GM12878 (cell line): ENCODE measurements at regions not wholly inside any gene's neighbourhood (a gene's known extent, or its start where the extent isn't known, plus 50 kb on each side); places are given as distances from the start of the nearest gene placed in this dataset.

Source experiments
- ATAC-seq: fragments of 200-7000 bp; cut with Tn5 transposase; 3 replicates; pipeline ENCODE4 v1.9.1; 2020; ENCODE audit warnings: mild to moderate bottlenecking, moderate library complexity
- BruUV-seq: library from RNA; stranded (reverse); fragments of 400-500 nt; replicated peaks from 2 replicates; lab custom pipeline; 2021; lab: Mats Ljungman, UMichigan
- CTCF ChIA-PET: fragments of 300-600 bp; sonication (Branson Sonifier 250); formaldehyde crosslinking; extraction: SDS; loops from one replicate; lab custom pipeline; 2021; ENCODE audit warnings: inconsistent platforms; lab: Yijun Ruan, JAX
- POLR2A ChIA-PET: fragments of 350-600 bp; formaldehyde crosslinking; extraction: SDS; loops from one replicate; lab custom pipeline; 2021; ENCODE audit warnings: inconsistent platforms; lab: Charles Lee
- RAD21 ChIA-PET: fragments of 300-600 bp; sonication (Branson Sonifier 250); formaldehyde crosslinking; loops from one replicate; lab custom pipeline; 2023; ENCODE audit warnings: antibody characterized with exemption; ENCODE audit not compliant: unreplicated experiment; lab: Charles Lee
- SMC1A ChIA-PET: fragments of 300-600 bp; sonication (Branson Sonifier 250); formaldehyde crosslinking; loops from one replicate; lab custom pipeline; 2023; ENCODE audit not compliant: unreplicated experiment, uncharacterized antibody; lab: Charles Lee
- DNase-seq: peaks from one replicate; pipeline ENCODE4 v3.0.0-alpha.2; 2011; ENCODE audit warnings: low read depth, low spot score
- FAIRE-seq: peaks from 3 replicates; lab custom pipeline; 2011; peaks lifted over from hg19 to GRCh38; lab: Jason Lieb, UNC
- H2AFZ ChIP-seq: 2 replicates; pipeline ENCODE4 v1.6.0; 2011; ENCODE audit warnings: low read depth, low read length, control low read depth; ENCODE audit not compliant: control insufficient read depth
- H3K27ac ChIP-seq: 2 replicates; pipeline ENCODE4 v1.5.1; 2011; ENCODE audit warnings: control low read depth; ENCODE audit not compliant: control insufficient read depth, insufficient read depth
- H3K27me3 ChIP-seq, 2 experiments: replicated peaks in 1 of 2; 2 replicates each; pipeline versions ENCODE4 v1.6.0 to v1.6.1; 2011; ENCODE audit warnings: low read length in 1 of 2; ENCODE audit not compliant: control insufficient read depth in 2 of 2, insufficient read depth in 2 of 2
- H3K36me3 ChIP-seq, 2 experiments: 2 replicates each; pipeline ENCODE4 v1.5.1; 2011; ENCODE audit warnings: low read length in 1 of 2; ENCODE audit not compliant: control insufficient read depth in 2 of 2, insufficient read depth in 2 of 2
- H3K4me1 ChIP-seq: 2 replicates; pipeline ENCODE4 v1.6.1; 2011; ENCODE audit warnings: mild to moderate bottlenecking, low read length, moderate library complexity, mixed read lengths; ENCODE audit not compliant: control insufficient read depth, insufficient read depth
- H3K4me2 ChIP-seq: 2 replicates; pipeline ENCODE4 v1.6.0; 2011; ENCODE audit warnings: control low read depth; ENCODE audit not compliant: control insufficient read depth, insufficient read depth
- H3K4me3 ChIP-seq: fragments of 200-600 bp; sonication (generic); 2 replicates; pipeline ENCODE4 v1.5.1; 2016
- H3K79me2 ChIP-seq: 2 replicates; pipeline ENCODE4 v1.6.0; 2011; ENCODE audit warnings: low read length; ENCODE audit not compliant: control insufficient read depth, insufficient read depth
- H3K9ac ChIP-seq: 2 replicates; pipeline ENCODE4 v1.8.0; 2011; ENCODE audit warnings: low read length, control low read depth, mixed read lengths; ENCODE audit not compliant: control insufficient read depth, insufficient read depth
- H3K9me3 ChIP-seq: replicated peaks from 3 replicates; pipeline ENCODE4 v1.5.1; 2011; ENCODE audit warnings: mild to moderate bottlenecking, low read length; ENCODE audit not compliant: control insufficient read depth, insufficient read depth
- H4K20me1 ChIP-seq: 2 replicates; pipeline ENCODE4 v1.6.0; 2011; ENCODE audit not compliant: control insufficient read depth, insufficient read depth
- EZH2 ChIP-seq: IDR thresholded peaks from 2 replicates; pipeline ENCODE4 v1.6.1; 2012; ENCODE audit warnings: low read depth, mild to moderate bottlenecking, control low read depth, inconsistent platforms, low read length, borderline replicate concordance; ENCODE audit not compliant: control insufficient read depth
- GATAD2B ChIP-seq: fragments of 450-650 bp; conservative IDR thresholded peaks from 2 replicates; pipeline ENCODE4 v1.6.1; 2017; ENCODE audit warnings: low read depth, mild to moderate bottlenecking, moderate library complexity
- HDAC2 ChIP-seq: fragments of 200-600 bp; sonication (generic); IDR thresholded peaks from 2 replicates; pipeline ENCODE4 v1.6.1; 2017
- JUNB ChIP-seq: IDR thresholded peaks from 2 replicates; pipeline ENCODE4 v1.6.1; 2016; ENCODE audit warnings: antibody characterized with exemption, mild to moderate bottlenecking
- LARP7 ChIP-seq: fragments of 450-650 bp; IDR thresholded peaks from 2 replicates; pipeline ENCODE4 v1.6.1; 2017; ENCODE audit warnings: mild to moderate bottlenecking
- MTA2 ChIP-seq: fragments of 450-650 bp; IDR thresholded peaks from 2 replicates; pipeline ENCODE4 v1.6.1; 2016; ENCODE audit warnings: low read depth, mild to moderate bottlenecking, moderate library complexity
- SIN3A ChIP-seq: IDR thresholded peaks from 2 replicates; pipeline ENCODE4 v1.6.1; 2012; ENCODE audit warnings: low read depth, low read length, improper control_type of control experiment
- SIX5 ChIP-seq: IDR thresholded peaks from 2 replicates; pipeline ENCODE4 v1.6.1; 2011; ENCODE audit warnings: mild to moderate bottlenecking, low read depth, low read length, moderate library complexity; ENCODE audit not compliant: severe bottlenecking
- SRF ChIP-seq, 2 experiments: IDR thresholded peaks; 2 replicates each; pipeline ENCODE4 v1.6.1; 2011; ENCODE audit warnings: low read depth in 2 of 2, low read length in 2 of 2, mild to moderate bottlenecking in 1 of 2, moderate library complexity in 1 of 2
- TCF3 ChIP-seq: IDR thresholded peaks from 2 replicates; pipeline ENCODE4 v1.6.1; 2012; ENCODE audit warnings: low read depth, mild to moderate bottlenecking, low read length, borderline replicate concordance; ENCODE audit not compliant: insufficient read depth
- USF2 ChIP-seq: IDR thresholded peaks from 2 replicates; pipeline ENCODE4 v1.6.1; 2011; ENCODE audit warnings: low read depth, low read length, improper control_type of control experiment, borderline replicate concordance
- WGBS: methylation state at CpG from one replicate; pipeline ENCODE4 v1.1.6; 2016; ENCODE audit warnings: low lambda C conversion rate; ENCODE audit not compliant: insufficient replicate concordance, insufficient coverage; ENCODE audit errors: missing lambda C conversion rate; 5-methylcytosine and 5-hydroxymethylcytosine counted together
- in situ Hi-C: fragments of 300-500 bp; cut with MboI; formaldehyde crosslinking; loops from 9 replicates; pipeline ENCODE4 v1.14.3; 2018; ENCODE audit warnings: mixed read lengths
- intact Hi-C: fragments of 100-400 bp; cut with micrococcal nuclease; formaldehyde crosslinking; loops from one replicate; pipeline ENCODE4 v1.14.2; 2022; ENCODE audit not compliant: unreplicated experiment
- TF ChIP-seq, protein P1 (sequence below): fragments of 450-650 bp; IDR thresholded peaks from 2 replicates; pipeline ENCODE4 v1.6.1; 2016; ENCODE audit warnings: mild to moderate bottlenecking
- TF ChIP-seq, protein P2 (sequence below), 3 experiments: IDR thresholded peaks in 2 of 3; conservative IDR thresholded peaks in 1 of 3; 2 replicates each; pipeline ENCODE4 v1.5.1; 2011; ENCODE audit warnings: low read depth in 3 of 3, low read length in 3 of 3, mild to moderate bottlenecking in 3 of 3, control low read depth in 2 of 3, moderate library complexity in 2 of 3, inconsistent platforms in 1 of 3, mixed read lengths in 1 of 3; ENCODE audit not compliant: control insufficient read depth in 2 of 3, insufficient read depth in 1 of 3; ENCODE audit errors: extremely low read depth in 1 of 3
- TF ChIP-seq, protein P3 (sequence below): IDR thresholded peaks from 2 replicates; pipeline ENCODE4 v1.6.1; 2012; ENCODE audit warnings: low read depth, low read length, improper control_type of control experiment
- TF ChIP-seq, protein P4 (sequence below): fragments of 450-650 bp; IDR thresholded peaks from 2 replicates; pipeline ENCODE4 v1.6.1; 2016; ENCODE audit warnings: mild to moderate bottlenecking
- TF ChIP-seq, protein P5 (sequence below): IDR thresholded peaks from 2 replicates; pipeline ENCODE4 v1.6.1; 2012; ENCODE audit warnings: low read depth, low read length, improper control_type of control experiment

- DNase-seq: no peak
- POLR2A ChIA-PET: interaction anchor here (0.6 kb wide), 2 partner anchors 188 to 214 kb away, joined by 3 read pairs; no protein-coding TSS in a partner anchor
- BruUV-seq: no TSS peak
- Histone ChIP-seq H3K36me3 (no peaks in the 10 kb centered on the region), H3K27ac (no peak overlapping the region), H3K4me2 (no peak overlapping the region), H3K4me3 (no peak overlapping the region), H3K9ac (no peak overlapping the region), H3K79me2 (no peaks in the 10 kb centered on the region), H3K4me1 (no peaks in the 10 kb centered on the region), H2AFZ (no peak overlapping the region), H3K27me3 (peaks cover 0 to 3% of the 10 kb centered on the region in 2 experiments; a peak in 3 of 4 replicates), H3K9me3 (no peaks in the 10 kb centered on the region; the same call in 2 of the 3 replicates), H4K20me1 (no peaks in the 10 kb centered on the region)
- SMC1A ChIA-PET: no interaction called here
- intact Hi-C loops: no loop called here
- FAIRE-seq: no peak
- in situ Hi-C loops: no loop called here
- CTCF ChIA-PET: interaction anchor here (0.9 kb wide), 1 partner anchor 768 kb away, joined by 3 read pairs; no protein-coding TSS in a partner anchor
- WGBS: 13% methylated on average over 1 of the region's 1 CpG
- RAD21 ChIA-PET: no interaction called here
- ATAC-seq: no peak
- TF ChIP-seq SRF (IDR thresholded peaks at IDR 0.05; ENCODE audit: low read depth in 2 of 2, low read length in 2 of 2): no peak
- TF ChIP-seq SIN3A: no peak
- TF ChIP-seq TCF3: no peak
- TF ChIP-seq, protein P1, sequence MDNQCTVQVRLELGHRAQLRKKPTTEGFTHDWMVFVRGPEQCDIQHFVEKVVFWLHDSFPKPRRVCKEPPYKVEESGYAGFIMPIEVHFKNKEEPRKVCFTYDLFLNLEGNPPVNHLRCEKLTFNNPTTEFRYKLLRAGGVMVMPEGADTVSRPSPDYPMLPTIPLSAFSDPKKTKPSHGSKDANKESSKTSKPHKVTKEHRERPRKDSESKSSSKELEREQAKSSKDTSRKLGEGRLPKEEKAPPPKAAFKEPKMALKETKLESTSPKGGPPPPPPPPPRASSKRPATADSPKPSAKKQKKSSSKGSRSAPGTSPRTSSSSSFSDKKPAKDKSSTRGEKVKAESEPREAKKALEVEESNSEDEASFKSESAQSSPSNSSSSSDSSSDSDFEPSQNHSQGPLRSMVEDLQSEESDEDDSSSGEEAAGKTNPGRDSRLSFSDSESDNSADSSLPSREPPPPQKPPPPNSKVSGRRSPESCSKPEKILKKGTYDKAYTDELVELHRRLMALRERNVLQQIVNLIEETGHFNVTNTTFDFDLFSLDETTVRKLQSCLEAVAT: no peak
- TF ChIP-seq LARP7: no peak
- TF ChIP-seq USF2: no peak
- no peak for TF ChIP-seq MTA2
- TF ChIP-seq GATAD2B: no peak
- TF ChIP-seq, protein P2, sequence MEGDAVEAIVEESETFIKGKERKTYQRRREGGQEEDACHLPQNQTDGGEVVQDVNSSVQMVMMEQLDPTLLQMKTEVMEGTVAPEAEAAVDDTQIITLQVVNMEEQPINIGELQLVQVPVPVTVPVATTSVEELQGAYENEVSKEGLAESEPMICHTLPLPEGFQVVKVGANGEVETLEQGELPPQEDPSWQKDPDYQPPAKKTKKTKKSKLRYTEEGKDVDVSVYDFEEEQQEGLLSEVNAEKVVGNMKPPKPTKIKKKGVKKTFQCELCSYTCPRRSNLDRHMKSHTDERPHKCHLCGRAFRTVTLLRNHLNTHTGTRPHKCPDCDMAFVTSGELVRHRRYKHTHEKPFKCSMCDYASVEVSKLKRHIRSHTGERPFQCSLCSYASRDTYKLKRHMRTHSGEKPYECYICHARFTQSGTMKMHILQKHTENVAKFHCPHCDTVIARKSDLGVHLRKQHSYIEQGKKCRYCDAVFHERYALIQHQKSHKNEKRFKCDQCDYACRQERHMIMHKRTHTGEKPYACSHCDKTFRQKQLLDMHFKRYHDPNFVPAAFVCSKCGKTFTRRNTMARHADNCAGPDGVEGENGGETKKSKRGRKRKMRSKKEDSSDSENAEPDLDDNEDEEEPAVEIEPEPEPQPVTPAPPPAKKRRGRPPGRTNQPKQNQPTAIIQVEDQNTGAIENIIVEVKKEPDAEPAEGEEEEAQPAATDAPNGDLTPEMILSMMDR (IDR thresholded peaks at IDR 0.05 in 2 of 3, conservative IDR thresholded peaks at IDR 0.05 in 1 of 3; ENCODE audit: control insufficient read depth in 2 of 3, extremely low read depth in 1 of 3, insufficient read depth in 1 of 3, low read depth in 3 of 3, low read length in 3 of 3): no peak
- TF ChIP-seq EZH2: no peak
- TF ChIP-seq, protein P3, sequence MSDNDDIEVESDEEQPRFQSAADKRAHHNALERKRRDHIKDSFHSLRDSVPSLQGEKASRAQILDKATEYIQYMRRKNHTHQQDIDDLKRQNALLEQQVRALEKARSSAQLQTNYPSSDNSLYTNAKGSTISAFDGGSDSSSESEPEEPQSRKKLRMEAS: no peak
- TF ChIP-seq, protein P4, sequence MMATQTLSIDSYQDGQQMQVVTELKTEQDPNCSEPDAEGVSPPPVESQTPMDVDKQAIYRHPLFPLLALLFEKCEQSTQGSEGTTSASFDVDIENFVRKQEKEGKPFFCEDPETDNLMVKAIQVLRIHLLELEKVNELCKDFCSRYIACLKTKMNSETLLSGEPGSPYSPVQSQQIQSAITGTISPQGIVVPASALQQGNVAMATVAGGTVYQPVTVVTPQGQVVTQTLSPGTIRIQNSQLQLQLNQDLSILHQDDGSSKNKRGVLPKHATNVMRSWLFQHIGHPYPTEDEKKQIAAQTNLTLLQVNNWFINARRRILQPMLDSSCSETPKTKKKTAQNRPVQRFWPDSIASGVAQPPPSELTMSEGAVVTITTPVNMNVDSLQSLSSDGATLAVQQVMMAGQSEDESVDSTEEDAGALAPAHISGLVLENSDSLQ: no peak
- no peak for TF ChIP-seq HDAC2
- TF ChIP-seq JUNB: no peak
- TF ChIP-seq, protein P5, sequence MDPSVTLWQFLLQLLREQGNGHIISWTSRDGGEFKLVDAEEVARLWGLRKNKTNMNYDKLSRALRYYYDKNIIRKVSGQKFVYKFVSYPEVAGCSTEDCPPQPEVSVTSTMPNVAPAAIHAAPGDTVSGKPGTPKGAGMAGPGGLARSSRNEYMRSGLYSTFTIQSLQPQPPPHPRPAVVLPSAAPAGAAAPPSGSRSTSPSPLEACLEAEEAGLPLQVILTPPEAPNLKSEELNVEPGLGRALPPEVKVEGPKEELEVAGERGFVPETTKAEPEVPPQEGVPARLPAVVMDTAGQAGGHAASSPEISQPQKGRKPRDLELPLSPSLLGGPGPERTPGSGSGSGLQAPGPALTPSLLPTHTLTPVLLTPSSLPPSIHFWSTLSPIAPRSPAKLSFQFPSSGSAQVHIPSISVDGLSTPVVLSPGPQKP: no peak
- no peak for TF ChIP-seq SIX5
These were observed 129.3 kb downstream of the KCNRG start for GRCh38 chr13:50144246-50145160.
